ENCODE measurements at regions not wholly inside any gene's neighbourhood (a gene's known extent, or its start where the extent isn't known, plus 50 kb on each side); places are given as distances from the start of the nearest gene placed in this dataset.

- no peak for DNase-seq (ENCODE audit: low read depth)
Observed at GRCh38 chr12:31867292-31867691, 91.9 kb upstream of the RESF1 start.

GRCh38 chr12:31866523-31866922 lies 92.7 kb upstream of the RESF1 start:
- no peak for DNase-seq (ENCODE audit: low read depth)

- no peak for DNase-seq (ENCODE audit: low read depth)
Observed at GRCh38 chr12:31865023-31865422, 94.2 kb upstream of the RESF1 start.

- DNase-seq (ENCODE audit: low read depth): no peak
Observed at GRCh38 chr12:31861360-31861759, 97.9 kb upstream of the RESF1 start.

- no peak for DNase-seq (ENCODE audit: low read depth)
Observed at GRCh38 chr12:31860401-31860800, 98.8 kb upstream of the RESF1 start.

GRCh38 chr12:31859232-31859977 lies 99.8 kb upstream of the RESF1 start:
- no peak for DNase-seq (ENCODE audit: low read depth)

- no peak for DNase-seq (ENCODE audit: low read depth)
Observed at GRCh38 chr12:31855427-31855826, 103.8 kb upstream of the RESF1 start.

- no peak for DNase-seq (ENCODE audit: low read depth)
Observed at GRCh38 chr12:31853977-31854376, 105.2 kb upstream of the RESF1 start.

GRCh38 chr12:31853520-31853919 lies 105.7 kb upstream of the RESF1 start:
- no peak for DNase-seq (ENCODE audit: low read depth)

- no peak for DNase-seq (ENCODE audit: low read depth)
Observed at GRCh38 chr12:31850268-31850667, 108.9 kb upstream of the RESF1 start.

GRCh38 chr12:31849090-31849687 lies 110.0 kb upstream of the RESF1 start:
- DNase-seq (ENCODE audit: low read depth): no peak

- no peak for DNase-seq (ENCODE audit: low read depth)
Observed at GRCh38 chr12:31846405-31846804, 112.8 kb upstream of the RESF1 start.

GRCh38 chr12:31845613-31846322 lies 113.4 kb upstream of the RESF1 start:
- no peak for DNase-seq (ENCODE audit: low read depth)

GRCh38 chr12:31843398-31844095 lies 114.7 kb upstream of the AMN1 start:
- no peak for DNase-seq (ENCODE audit: low read depth)

- no peak for DNase-seq (ENCODE audit: low read depth)
Observed at GRCh38 chr12:31837913-31838312, 109.1 kb upstream of the AMN1 start.

GRCh38 chr12:31835276-31835882 lies 106.6 kb upstream of the AMN1 start:
- DNase-seq (ENCODE audit: low read depth): no peak

GRCh38 chr12:31834150-31834549 lies 105.3 kb upstream of the AMN1 start:
- DNase-seq (ENCODE audit: low read depth): no peak

- DNase-seq (ENCODE audit: low read depth): no peak
Observed at GRCh38 chr12:31832740-31833729, 104.2 kb upstream of the AMN1 start.

GRCh38 chr12:31828071-31828470 lies 99.2 kb upstream of the AMN1 start:
- no peak for DNase-seq (ENCODE audit: low read depth)

- no peak for DNase-seq (ENCODE audit: low read depth)
Observed at GRCh38 chr12:31822761-31823160, 93.9 kb upstream of the AMN1 start.

- no peak for DNase-seq (ENCODE audit: low read depth)
Observed at GRCh38 chr12:31821484-31821883, 92.7 kb upstream of the AMN1 start.

Measured in activated T-cell treated with anti-CD3 and anti-CD28 coated beads for 1 hour (primary cell).